Body of pancreas (tissue), 4 donors: ENCODE measurements at regions not wholly inside any gene's neighbourhood (a gene's known extent, or its start where the extent isn't known, plus 50 kb on each side); places are given as distances from the start of the nearest gene placed in this dataset.

ENCODE experiments used
- ATAC-seq: fragments of 150-250 bp; one replicate; pipeline ENCODE4 v1.9.1; 2016
- DNase-seq, 4 donors: peaks; one replicate each; pipeline ENCODE4 v3.0.0-alpha.2; 2019
- H3K27ac ChIP-seq, 4 donors: fragments of 200-600 bp; sonication (generic); 1 replicate in 3 of 4; 2 replicates in 1 of 4; pipeline versions ENCODE4 v1.5.1 to v1.6.1; 2016 to 2019; ENCODE audit warnings: mild to moderate bottlenecking in 1 of 4, mixed read lengths in 1 of 4, moderate library complexity in 1 of 4
- H3K27me3 ChIP-seq, 2 donors: fragments of 200-600 bp; sonication (generic); one replicate each; pipeline ENCODE4 v1.6.0; 2016; ENCODE audit warnings: mild to moderate bottlenecking in 1 of 2
- H3K36me3 ChIP-seq, 2 donors: fragments of 200-600 bp; sonication (generic); replicated peaks in 1 of 2; 2 replicates each; pipeline ENCODE4 v1.5.1; 2016; ENCODE audit warnings: low read depth in 2 of 2; ENCODE audit not compliant: insufficient read depth in 1 of 2
- H3K4me1 ChIP-seq: fragments of 200-600 bp; sonication (generic); one replicate; pipeline ENCODE4 v1.6.0; 2016
- H3K4me3 ChIP-seq, 2 donors: fragments of 200-600 bp; sonication (generic); 1 replicate in 1 of 2; 2 replicates in 1 of 2; pipeline ENCODE4 v1.5.1; 2016 to 2019
- H3K9me3 ChIP-seq, 3 donors: fragments of 200-600 bp; sonication (generic); 1 replicate in 2 of 3; 2 replicates in 1 of 3; pipeline ENCODE4 v1.5.1; 2016
- CTCF ChIP-seq, 7 experiments: fragments of 450-650 bp in 4 of 7; fragments of 200-600 bp in 3 of 7; sonication (generic) in 3 of 7; IDR thresholded peaks; one replicate each; pipeline ENCODE4 v1.5.1; 2016 to 2019; ENCODE audit warnings: antibody characterized with exemption in 7 of 7
- POLR2A ChIP-seq, 3 donors: fragments of 450-650 bp; IDR thresholded peaks; one replicate each; pipeline ENCODE4 v1.6.1; 2016; ENCODE audit warnings: antibody characterized with exemption in 3 of 3, mild to moderate bottlenecking in 2 of 3
- WGBS, 2 donors: methylation state at CpG; one replicate each; pipeline ENCODE4 v1.1.5; 2017; 5-methylcytosine and 5-hydroxymethylcytosine counted together
- intact Hi-C: fragments of 100-400 bp; cut with DNase I; formaldehyde crosslinking; loops from one replicate; pipeline ENCODE4 v1.15.1; 2023

- WGBS, 2 donors: 27 to 40% methylated on average over 3 of the region's 3 CpGs
- no peak overlapping the region for H3K4me3 ChIP-seq
These were observed 497.0 kb downstream of the FSCB start for GRCh38 chr14:44010071-44010470.

DNA sequence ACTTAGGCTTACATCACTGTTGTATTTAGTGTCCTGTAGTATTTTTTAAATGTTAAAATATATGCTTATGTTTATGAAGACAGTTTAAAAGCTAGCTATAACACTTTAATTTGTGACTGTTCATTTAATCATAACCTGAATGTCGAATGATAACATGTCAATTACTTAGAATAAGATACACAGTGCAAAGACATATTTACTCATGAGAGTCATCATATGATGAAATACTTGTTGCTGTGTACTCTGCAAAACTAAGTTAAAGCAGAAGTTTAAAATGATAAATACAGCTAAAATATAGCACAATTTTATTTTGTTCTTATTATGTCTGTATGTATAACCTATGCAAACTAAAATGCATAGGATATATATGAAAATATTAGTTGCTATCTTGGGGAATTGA lies 497.4 kb downstream of the FSCB start:
- Histone ChIP-seq H3K4me1 (no peaks in the 10 kb centered on the region), H3K36me3 (no peaks in the 10 kb centered on the region), H3K4me3 (no peak overlapping the region), H3K27ac (no peak overlapping the region), H3K9me3 (no peaks in the 10 kb centered on the region), H3K27me3 (no peaks in the 10 kb centered on the region)
- TF ChIP-seq CTCF (IDR thresholded peaks at IDR 0.05) (no peak), POLR2A (IDR thresholded peaks at IDR 0.05) (no peak)
- intact Hi-C loops: no loop called here
- no peak for ATAC-seq
- WGBS, 2 donors: 0 to 29% methylated on average over 1 of the region's 1 CpG
- DNase-seq: no peak

More at GRCh38 chr14:44010071-44010470, 497.0 kb downstream of the FSCB start:
- H3K27ac ChIP-seq: no peak overlapping the region
- H3K4me1 ChIP-seq: no peaks in the 10 kb centered on the region
- intact Hi-C loops: no loop called here
- H3K27me3 ChIP-seq: no peaks in the 10 kb centered on the region
- no peak for TF ChIP-seq POLR2A (IDR thresholded peaks at IDR 0.05)
- TF ChIP-seq CTCF (IDR thresholded peaks at IDR 0.05): no peak
- no peaks in the 10 kb centered on the region for H3K9me3 ChIP-seq
- DNase-seq: no peak
- no peaks in the 10 kb centered on the region for H3K36me3 ChIP-seq
- no peak for ATAC-seq

GRCh38 chr14:43988989-43989388 lies 518.1 kb downstream of the FSCB start:
- ATAC-seq (no peak), DNase-seq (no peak)
- intact Hi-C loops: no loop called here
- no peak for TF ChIP-seq CTCF (IDR thresholded peaks at IDR 0.05)
- TF ChIP-seq POLR2A (IDR thresholded peaks at IDR 0.05): no peak
- H3K27ac ChIP-seq: no peak overlapping the region
- no peak overlapping the region for H3K4me3 ChIP-seq
- H3K36me3 ChIP-seq: no peaks in the 10 kb centered on the region
- H3K27me3 ChIP-seq: no peaks in the 10 kb centered on the region
- no peaks in the 10 kb centered on the region for H3K4me1 ChIP-seq
- H3K9me3 ChIP-seq: no peaks in the 10 kb centered on the region

GRCh38 chr14:43983721-43984120 lies 523.4 kb downstream of the FSCB start:
- no peak for TF ChIP-seq CTCF (IDR thresholded peaks at IDR 0.05)
- no peak for TF ChIP-seq POLR2A (IDR thresholded peaks at IDR 0.05)
- 61 to 79% methylated on average over 8 of the region's 8 CpGs for WGBS, 2 donors
- DNase-seq (no peak), ATAC-seq (no peak)
- no peaks in the 10 kb centered on the region for H3K9me3 ChIP-seq
- H3K27me3 ChIP-seq: no peaks in the 10 kb centered on the region
- H3K4me1 ChIP-seq: no peaks in the 10 kb centered on the region
- no peak overlapping the region for H3K27ac ChIP-seq
- no peak overlapping the region for H3K4me3 ChIP-seq
- H3K36me3 ChIP-seq: no peaks in the 10 kb centered on the region
- intact Hi-C loops: no loop called here

- no peak for ATAC-seq
- no peak for DNase-seq
- Histone ChIP-seq H3K36me3 (no peaks in the 10 kb centered on the region), H3K4me3 (no peak overlapping the region), H3K4me1 (no peaks in the 10 kb centered on the region), H3K27me3 (no peaks in the 10 kb centered on the region), H3K27ac (no peak overlapping the region), H3K9me3 (no peaks in the 10 kb centered on the region)
- intact Hi-C loops: no loop called here
- WGBS, 2 donors: 39 to 44% methylated on average over 3 of the region's 3 CpGs
- no peak for TF ChIP-seq POLR2A (IDR thresholded peaks at IDR 0.05)
These were observed 525.8 kb downstream of the FSCB start for GRCh38 chr14:43981135-43981768.
